GM19372 (cell line): ENCODE measurements at regions not wholly inside any gene's neighbourhood (a gene's known extent, or its start where the extent isn't known, plus 50 kb on each side); places are given as distances from the start of the nearest gene placed in this dataset.
"Not testable (repeated sequence)": the region's sequence is repeated elsewhere in the genome, so short reads cannot be mapped to it uniquely, and the experiment has no call there.

Experiments
- ATAC-seq: cut with Tn5 transposase; IDR thresholded peaks from one replicate; pipeline ENCODE4 v1.9.1; 2021; ENCODE audit warnings: mild to moderate bottlenecking, low read depth, moderate library complexity; ENCODE audit not compliant: unreplicated experiment

GRCh38 chr14:54230645-54231044 is 166.2 kb upstream of the CDKN3 start:
- ATAC-seq: no peak

DNA sequence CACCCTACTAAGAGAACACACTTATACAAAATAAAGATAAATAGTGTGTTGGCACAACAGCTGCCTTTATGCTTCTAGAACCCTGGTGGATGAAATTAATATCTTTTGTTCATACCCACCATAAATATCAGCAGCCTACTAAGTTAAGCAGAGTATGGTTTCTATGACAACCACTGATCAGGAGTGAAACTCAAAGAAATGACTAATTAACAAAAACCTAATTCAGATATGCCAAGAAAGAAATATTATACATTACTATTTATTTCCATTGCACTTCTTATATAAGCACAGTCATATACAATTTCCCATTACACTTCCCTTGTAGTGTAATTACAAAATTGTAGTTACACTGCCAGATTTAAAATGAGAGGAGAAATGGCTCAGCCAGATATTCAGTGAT is 164.1 kb upstream of the CDKN3 start:
- ATAC-seq: no peak

DNA sequence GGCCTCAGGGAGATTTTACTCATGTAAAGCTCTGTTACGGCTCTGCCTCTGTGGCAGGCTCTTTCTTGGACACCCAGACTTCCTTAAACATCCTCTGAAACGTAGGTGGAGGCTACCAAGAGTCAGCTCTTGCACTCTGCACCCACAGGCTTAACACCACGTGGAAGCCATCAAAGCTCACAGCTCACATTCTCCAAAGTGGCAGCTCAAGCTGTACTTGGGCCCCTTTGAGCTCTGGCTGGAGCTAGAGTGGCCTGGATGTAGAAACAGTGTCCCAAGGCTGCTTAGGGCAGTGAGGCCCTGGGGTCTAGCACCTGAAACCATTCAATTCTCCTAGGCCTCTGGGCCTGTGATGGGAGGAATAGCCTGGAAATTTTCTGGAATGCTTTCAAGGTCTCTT is 155.3 kb upstream of the CDKN3 start:
- no peak for ATAC-seq

GRCh38 chr14:54251356-54251755 is 145.5 kb upstream of the CDKN3 start:
- ATAC-seq: no peak

GRCh38 chr14:54252072-54252730 is 144.6 kb upstream of the CDKN3 start:
- ATAC-seq: no peak

DNA sequence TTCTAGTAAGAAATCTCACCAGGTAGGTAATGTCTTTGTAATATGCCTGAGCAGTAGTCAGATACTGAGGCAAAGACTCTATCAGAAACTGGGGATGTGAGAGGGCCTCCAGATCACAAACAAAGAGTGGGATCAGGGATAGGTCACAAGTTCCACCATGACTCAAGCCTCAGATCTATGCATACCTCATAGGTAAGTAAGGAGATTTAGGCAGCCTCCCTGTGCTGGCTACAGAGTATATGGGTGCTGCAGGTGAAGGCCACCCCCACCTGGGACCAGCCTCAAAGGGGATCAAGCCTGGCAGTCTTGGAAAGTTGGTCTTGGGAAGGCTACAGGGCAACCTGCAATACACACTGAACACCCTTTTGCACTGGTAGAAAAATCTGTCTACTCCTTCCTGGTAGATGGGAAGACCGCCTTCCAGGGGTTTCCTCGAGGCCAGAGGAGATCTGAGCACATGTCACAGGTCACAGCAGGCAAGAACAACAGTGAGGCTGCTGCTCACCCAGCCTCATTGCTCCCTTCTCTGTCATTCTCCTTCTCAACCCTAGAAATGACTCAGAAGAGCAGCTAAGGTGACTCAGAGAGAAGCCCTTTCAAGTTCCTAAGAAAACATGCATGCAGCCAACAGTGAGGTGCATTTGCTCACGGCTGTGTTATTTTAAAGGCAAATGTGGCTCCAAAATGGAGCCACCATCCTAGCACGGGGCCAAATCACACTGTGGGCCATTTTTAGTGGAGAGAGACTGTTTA is 143.4 kb upstream of the CDKN3 start:
- no peak for ATAC-seq

DNA sequence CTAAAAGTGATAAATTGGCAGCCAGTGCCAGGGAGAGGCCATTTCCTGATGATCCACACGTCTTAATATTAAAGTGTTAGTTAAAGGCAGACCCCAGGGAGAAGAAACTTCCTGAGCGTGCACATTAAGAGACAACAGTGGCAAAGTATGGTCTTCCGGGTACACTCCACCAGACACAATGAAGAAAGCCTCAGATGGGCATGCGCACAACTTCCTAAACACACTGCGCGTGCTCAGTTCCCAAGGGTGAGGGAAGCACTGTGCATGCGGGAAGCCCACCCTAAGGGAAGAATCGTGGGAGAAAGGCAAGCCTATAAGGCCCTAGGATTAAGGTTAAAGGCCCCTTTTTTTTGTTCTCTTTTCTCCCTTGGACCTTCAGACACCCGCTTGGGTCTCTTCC is 140.7 kb upstream of the CDKN3 start:
- no peak for ATAC-seq

GRCh38 chr14:54257424-54257823 is 139.4 kb upstream of the CDKN3 start:
- no peak for ATAC-seq

GRCh38 chr14:54258382-54258781 is 138.4 kb upstream of the CDKN3 start:
- no peak for ATAC-seq

DNA sequence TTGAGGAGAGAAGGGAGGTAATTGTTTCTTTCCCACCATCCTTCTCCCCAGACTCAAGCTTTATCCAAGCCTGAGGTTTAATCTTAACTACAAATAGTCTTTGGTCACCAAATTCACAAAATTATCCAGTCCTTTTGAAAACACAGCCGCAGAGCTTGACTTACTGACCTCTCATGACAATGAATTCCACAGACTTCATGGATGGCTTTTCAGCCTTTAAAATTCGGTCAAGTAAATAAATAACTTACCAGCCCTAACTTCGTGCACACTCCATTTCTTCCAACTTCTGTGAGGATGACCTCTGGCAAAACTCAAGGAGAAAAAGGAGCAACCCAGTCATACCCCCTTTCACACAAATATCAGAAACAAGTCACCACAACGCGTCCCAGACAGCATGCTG is 137.0 kb upstream of the CDKN3 start:
- ATAC-seq: no peak

GRCh38 chr14:54261283-54261682 is 135.5 kb upstream of the CDKN3 start:
- no peak for ATAC-seq

DNA sequence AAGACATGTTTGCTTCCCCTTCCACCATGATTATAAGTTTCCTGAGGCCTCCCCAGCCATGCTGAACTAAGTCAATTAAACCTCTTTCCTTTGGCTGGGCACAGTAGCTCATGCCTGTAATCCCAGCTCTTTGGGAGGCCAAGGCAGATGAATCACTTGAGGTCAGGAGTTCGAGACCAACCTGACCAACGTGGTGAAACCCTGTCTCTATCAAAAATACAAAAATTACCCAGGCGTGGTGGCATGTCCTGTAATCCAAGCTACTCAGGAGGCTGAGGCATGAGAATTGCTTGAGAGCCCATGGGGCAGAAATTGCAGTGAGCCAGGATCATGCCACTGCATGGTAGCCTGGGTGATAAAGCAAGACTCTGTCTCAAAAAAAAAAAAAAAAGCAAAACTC is 130.2 kb upstream of the CDKN3 start:
- not testable (repeated sequence) for ATAC-seq

- peak; percentile 59 for ATAC-seq
Measured at GRCh38 chr14:54267172-54267571, 129.6 kb upstream of the CDKN3 start.

GRCh38 chr14:54275997-54276725 is 120.6 kb upstream of the CDKN3 start:
- no peak for ATAC-seq

DNA sequence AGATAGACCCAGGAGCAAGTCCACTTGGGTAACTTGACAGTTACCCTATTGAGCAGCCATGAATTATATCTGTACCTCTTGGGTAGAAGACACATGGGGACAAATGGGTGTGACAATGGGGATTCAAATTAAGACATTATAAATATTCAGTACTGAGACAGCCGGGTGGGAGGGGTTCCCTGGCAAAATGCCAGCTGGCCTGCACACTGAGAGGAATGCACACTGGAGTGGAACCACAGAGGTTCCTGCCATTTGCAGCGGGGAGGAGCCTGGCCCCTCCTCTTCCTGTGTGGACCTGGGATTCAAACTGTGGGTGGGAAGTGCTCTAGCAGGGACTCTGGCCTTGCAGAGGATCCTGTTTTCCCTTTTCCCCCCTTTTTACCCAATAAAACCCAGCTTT is 118.7 kb upstream of the CDKN3 start:
- no peak for ATAC-seq

GRCh38 chr14:54278665-54279295 is 118.0 kb upstream of the CDKN3 start:
- ATAC-seq: no peak

DNA sequence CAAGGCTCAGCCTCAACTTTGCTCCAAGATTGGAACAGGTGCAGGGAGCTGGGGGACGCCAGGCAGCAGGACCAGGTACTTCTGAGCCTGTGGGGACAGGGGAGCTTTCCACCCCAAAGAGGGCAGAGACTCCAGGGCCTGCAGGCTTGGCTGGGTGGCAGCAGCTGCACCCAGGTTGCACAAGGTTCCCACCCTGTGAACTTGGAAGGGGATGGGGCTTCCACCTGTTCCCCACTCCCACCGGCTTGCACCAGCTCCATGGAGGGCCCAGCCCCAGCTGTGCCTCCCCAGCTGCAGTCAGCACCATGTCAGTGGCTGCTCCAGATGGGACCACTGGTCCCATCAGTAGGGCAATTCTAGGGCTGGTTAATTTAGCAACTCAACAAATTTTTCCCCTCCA is 114.0 kb upstream of the CDKN3 start:
- no peak for ATAC-seq

DNA sequence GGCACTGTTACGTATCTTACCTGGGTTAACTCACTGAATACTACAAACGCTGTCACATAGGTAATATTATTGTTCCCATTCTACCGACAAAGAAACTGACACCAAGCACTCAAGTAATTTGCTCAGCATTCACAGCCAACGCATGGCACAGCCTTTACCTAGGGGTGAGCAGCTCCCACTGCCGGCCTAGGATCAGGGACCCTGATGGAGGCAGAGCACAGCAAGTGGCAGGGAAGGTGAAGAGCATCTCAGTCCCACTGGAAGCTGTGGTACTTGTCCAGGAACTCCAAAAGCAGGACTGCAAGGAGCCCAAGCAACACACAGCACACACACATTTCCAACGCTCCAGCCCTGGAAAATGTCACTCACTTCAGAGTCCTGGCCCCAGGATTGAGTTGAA is 111.8 kb upstream of the CDKN3 start:
- no peak for ATAC-seq

DNA sequence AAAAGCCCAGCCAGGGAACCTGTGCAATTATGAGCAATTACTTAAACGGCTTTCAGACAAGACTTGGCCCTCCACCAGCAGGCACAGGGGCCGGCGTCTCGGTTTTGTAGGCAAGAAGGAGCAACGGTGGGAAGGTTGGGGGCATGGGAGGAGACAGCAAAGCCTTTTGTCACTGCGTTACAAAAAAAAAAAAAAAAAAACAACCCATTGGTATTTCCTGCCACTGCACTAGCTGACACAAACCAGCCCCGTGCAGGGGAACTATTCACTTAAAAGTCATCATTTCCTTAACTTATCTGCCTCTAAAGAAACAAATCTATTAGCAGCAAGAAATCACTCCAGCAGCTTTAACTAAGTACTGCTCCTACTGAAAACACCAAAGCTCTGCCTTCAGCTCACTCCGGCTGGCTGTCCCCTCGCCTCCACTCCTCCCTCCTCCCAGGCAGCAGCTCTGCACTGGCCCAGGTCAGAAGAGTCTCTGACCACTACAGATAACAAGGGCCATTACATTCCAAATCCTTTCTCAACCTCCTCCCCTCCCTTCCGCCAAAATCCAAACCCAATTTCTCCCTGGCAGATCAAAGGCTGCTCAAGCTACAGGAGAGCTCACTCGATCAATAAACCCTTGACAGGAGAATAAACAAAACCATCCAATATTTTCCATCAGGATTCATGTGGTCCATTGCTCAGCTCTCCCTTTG is 105.2 kb upstream of the CDKN3 start:
- no peak for ATAC-seq

GRCh38 chr14:54294802-54295201 is 102.0 kb upstream of the CDKN3 start:
- ATAC-seq: no peak
